Neural cell (in vitro differentiated cells): ENCODE measurements at regions not wholly inside any gene's neighbourhood (a gene's known extent, or its start where the extent isn't known, plus 50 kb on each side); places are given as distances from the start of the nearest gene placed in this dataset.

Experiments used
- EP300 ChIP-seq: fragments of 450-650 bp; conservative IDR thresholded peaks from 2 replicates; pipeline ENCODE4 v1.6.1; 2014; ENCODE audit warnings: antibody characterized with exemption, mild to moderate bottlenecking, moderate library complexity; ENCODE audit not compliant: poor library complexity, severe bottlenecking
- EZH2 ChIP-seq: fragments of 200-600, 300-800 bp; shearing (Covaris generic), sonication (generic); IDR thresholded peaks from 2 replicates; pipeline ENCODE4 v1.6.1; 2014; ENCODE audit warnings: antibody characterized with exemption, low read length, borderline replicate concordance, mild to moderate bottlenecking; ENCODE audit not compliant: insufficient read depth, poor library complexity, severe bottlenecking
- POLR2AphosphoS5 ChIP-seq: IDR thresholded peaks from 2 replicates; pipeline ENCODE4 v1.6.1; 2012
- RAD21 ChIP-seq: fragments of 450-650 bp; conservative IDR thresholded peaks from 2 replicates; pipeline ENCODE4 v1.6.1; 2014; ENCODE audit warnings: antibody characterized with exemption, mild to moderate bottlenecking, moderate library complexity
- SMC3 ChIP-seq: fragments of 450-650 bp; conservative IDR thresholded peaks from 2 replicates; pipeline ENCODE4 v1.6.1; 2014; ENCODE audit warnings: antibody characterized with exemption, mild to moderate bottlenecking, moderate library complexity; ENCODE audit not compliant: poor library complexity
- TAF1 ChIP-seq: IDR thresholded peaks from 2 replicates; pipeline ENCODE4 v1.6.1; 2012; ENCODE audit warnings: low read depth
- TF ChIP-seq, protein P1 (sequence below): fragments of 450-650 bp; IDR thresholded peaks from 2 replicates; pipeline ENCODE4 v1.5.1; 2014; ENCODE audit warnings: antibody characterized with exemption, mild to moderate bottlenecking, moderate library complexity; ENCODE audit not compliant: poor library complexity, severe bottlenecking
- TF ChIP-seq, protein P2 (sequence below): IDR thresholded peaks from 2 replicates; pipeline ENCODE4 v1.6.1; 2012; ENCODE audit warnings: borderline replicate concordance

DNA sequence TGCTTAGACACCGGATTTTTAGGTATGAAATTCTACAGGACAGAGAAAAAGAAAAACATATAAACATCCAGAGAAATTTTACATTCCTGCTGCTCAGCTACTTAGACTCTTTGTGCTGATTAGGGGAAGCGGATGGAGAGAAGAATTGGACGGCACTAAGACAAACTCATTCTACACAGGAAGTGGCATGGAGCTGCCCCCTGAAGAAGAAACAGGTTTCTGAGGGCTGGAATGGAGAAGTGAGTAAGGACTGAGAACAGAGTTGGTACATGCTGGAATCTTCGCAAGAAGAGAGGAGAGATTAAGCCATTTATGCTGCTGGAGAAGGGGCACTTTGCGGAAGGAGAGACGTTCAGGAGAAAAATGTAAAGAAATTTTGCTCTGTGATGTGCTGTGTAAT, 253.0 kb upstream of the ERBB4 start:
- TF ChIP-seq EZH2 (no peak), RAD21 (no peak), POLR2AphosphoS5 (no peak), TAF1 (no peak), EP300 (no peak), SMC3 (no peak)
- TF ChIP-seq, protein P1, sequence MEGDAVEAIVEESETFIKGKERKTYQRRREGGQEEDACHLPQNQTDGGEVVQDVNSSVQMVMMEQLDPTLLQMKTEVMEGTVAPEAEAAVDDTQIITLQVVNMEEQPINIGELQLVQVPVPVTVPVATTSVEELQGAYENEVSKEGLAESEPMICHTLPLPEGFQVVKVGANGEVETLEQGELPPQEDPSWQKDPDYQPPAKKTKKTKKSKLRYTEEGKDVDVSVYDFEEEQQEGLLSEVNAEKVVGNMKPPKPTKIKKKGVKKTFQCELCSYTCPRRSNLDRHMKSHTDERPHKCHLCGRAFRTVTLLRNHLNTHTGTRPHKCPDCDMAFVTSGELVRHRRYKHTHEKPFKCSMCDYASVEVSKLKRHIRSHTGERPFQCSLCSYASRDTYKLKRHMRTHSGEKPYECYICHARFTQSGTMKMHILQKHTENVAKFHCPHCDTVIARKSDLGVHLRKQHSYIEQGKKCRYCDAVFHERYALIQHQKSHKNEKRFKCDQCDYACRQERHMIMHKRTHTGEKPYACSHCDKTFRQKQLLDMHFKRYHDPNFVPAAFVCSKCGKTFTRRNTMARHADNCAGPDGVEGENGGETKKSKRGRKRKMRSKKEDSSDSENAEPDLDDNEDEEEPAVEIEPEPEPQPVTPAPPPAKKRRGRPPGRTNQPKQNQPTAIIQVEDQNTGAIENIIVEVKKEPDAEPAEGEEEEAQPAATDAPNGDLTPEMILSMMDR, result no peak
- TF ChIP-seq, protein P2, sequence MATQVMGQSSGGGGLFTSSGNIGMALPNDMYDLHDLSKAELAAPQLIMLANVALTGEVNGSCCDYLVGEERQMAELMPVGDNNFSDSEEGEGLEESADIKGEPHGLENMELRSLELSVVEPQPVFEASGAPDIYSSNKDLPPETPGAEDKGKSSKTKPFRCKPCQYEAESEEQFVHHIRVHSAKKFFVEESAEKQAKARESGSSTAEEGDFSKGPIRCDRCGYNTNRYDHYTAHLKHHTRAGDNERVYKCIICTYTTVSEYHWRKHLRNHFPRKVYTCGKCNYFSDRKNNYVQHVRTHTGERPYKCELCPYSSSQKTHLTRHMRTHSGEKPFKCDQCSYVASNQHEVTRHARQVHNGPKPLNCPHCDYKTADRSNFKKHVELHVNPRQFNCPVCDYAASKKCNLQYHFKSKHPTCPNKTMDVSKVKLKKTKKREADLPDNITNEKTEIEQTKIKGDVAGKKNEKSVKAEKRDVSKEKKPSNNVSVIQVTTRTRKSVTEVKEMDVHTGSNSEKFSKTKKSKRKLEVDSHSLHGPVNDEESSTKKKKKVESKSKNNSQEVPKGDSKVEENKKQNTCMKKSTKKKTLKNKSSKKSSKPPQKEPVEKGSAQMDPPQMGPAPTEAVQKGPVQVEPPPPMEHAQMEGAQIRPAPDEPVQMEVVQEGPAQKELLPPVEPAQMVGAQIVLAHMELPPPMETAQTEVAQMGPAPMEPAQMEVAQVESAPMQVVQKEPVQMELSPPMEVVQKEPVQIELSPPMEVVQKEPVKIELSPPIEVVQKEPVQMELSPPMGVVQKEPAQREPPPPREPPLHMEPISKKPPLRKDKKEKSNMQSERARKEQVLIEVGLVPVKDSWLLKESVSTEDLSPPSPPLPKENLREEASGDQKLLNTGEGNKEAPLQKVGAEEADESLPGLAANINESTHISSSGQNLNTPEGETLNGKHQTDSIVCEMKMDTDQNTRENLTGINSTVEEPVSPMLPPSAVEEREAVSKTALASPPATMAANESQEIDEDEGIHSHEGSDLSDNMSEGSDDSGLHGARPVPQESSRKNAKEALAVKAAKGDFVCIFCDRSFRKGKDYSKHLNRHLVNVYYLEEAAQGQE, result no peak
